GM23338 (cell line): ENCODE measurements at regions not wholly inside any gene's neighbourhood (a gene's known extent, or its start where the extent isn't known, plus 50 kb on each side); places are given as distances from the start of the nearest gene placed in this dataset.

Experiments used
- ATAC-seq: fragments of 200-7000 bp; cut with Tn5 transposase; 3 replicates; pipeline ENCODE4 v1.9.1; 2020
- DNase-seq: peaks from one replicate; pipeline ENCODE4 v3.0.0-alpha.2; 2015; ENCODE audit warnings: low spot score
- H2AFZ ChIP-seq: fragments of 200-600 bp; sonication (generic); 2 replicates; pipeline ENCODE4 v1.8.0; 2016; ENCODE audit warnings: antibody characterized with exemption, mild to moderate bottlenecking, moderate library complexity
- H3F3A ChIP-seq: fragments of 200-600 bp; sonication (generic); replicated peaks from 2 replicates; pipeline ENCODE4 v1.8.0; 2017; ENCODE audit warnings: antibody characterized with exemption, mixed run types, low read depth
- H3K27ac ChIP-seq: fragments of 200-600 bp; sonication (generic); 2 replicates; pipeline ENCODE4 v1.6.1; 2016; ENCODE audit warnings: low read depth
- H3K27me3 ChIP-seq: fragments of 200-600 bp; sonication (generic); 2 replicates; pipeline ENCODE4 v1.8.0; 2016; ENCODE audit warnings: mild to moderate bottlenecking, mixed run types, moderate library complexity; ENCODE audit not compliant: insufficient read depth
- H3K36me3 ChIP-seq: fragments of 200-600 bp; sonication (generic); 2 replicates; pipeline ENCODE4 v1.8.0; 2016; ENCODE audit warnings: mild to moderate bottlenecking; ENCODE audit not compliant: insufficient read depth
- H3K4me1 ChIP-seq: fragments of 200-600 bp; sonication (generic); 2 replicates; pipeline ENCODE4 v1.8.0; 2016; ENCODE audit warnings: mild to moderate bottlenecking, moderate library complexity; ENCODE audit not compliant: insufficient read depth
- H3K4me2 ChIP-seq: fragments of 200-600 bp; sonication (generic); 2 replicates; pipeline ENCODE4 v1.7.1; 2017; ENCODE audit warnings: mixed run types
- H3K4me3 ChIP-seq: fragments of 200-600 bp; sonication (generic); 2 replicates; pipeline ENCODE4 v1.6.1; 2016; ENCODE audit warnings: mixed run types
- H3K79me2 ChIP-seq: fragments of 200-600 bp; sonication (generic); replicated peaks from 2 replicates; pipeline ENCODE4 v1.8.0; 2017; ENCODE audit warnings: mild to moderate bottlenecking; ENCODE audit not compliant: insufficient read depth
- H3K9me2 ChIP-seq: fragments of 200-600 bp; sonication (generic); 2 replicates; pipeline ENCODE4 v1.8.0; 2017; ENCODE audit not compliant: insufficient read depth
- H4K20me1 ChIP-seq: fragments of 200-600 bp; sonication (generic); replicated peaks from 2 replicates; pipeline ENCODE4 v1.8.0; 2017; ENCODE audit warnings: mild to moderate bottlenecking; ENCODE audit not compliant: insufficient read depth
- H3K27ac Mint-ChIP-seq: 2 replicates; pipeline ENCODE4 v1.8.0; 2020; ENCODE audit warnings: inconsistent platforms, mild to moderate bottlenecking, moderate library complexity, mixed read lengths
- H3K27me3 Mint-ChIP-seq: 3 replicates; pipeline ENCODE4 v1.8.0; 2022; ENCODE audit warnings: low read depth, mild to moderate bottlenecking, moderate library complexity, mixed read lengths, inconsistent platforms; ENCODE audit not compliant: insufficient read depth, poor library complexity
- H3K36me3 Mint-ChIP-seq: 3 replicates; pipeline ENCODE4 v1.8.0; 2021; ENCODE audit warnings: low read depth, mild to moderate bottlenecking, inconsistent platforms, moderate library complexity, mixed read lengths
- H3K4me1 Mint-ChIP-seq: 3 replicates; pipeline ENCODE4 v1.8.0; 2020; ENCODE audit warnings: mild to moderate bottlenecking, inconsistent platforms, mixed read lengths
- H3K4me3 Mint-ChIP-seq: 3 replicates; pipeline ENCODE4 v1.8.0; 2021; ENCODE audit warnings: moderate library complexity, mild to moderate bottlenecking, inconsistent platforms, mixed read lengths
- H3K9me3 Mint-ChIP-seq: 3 replicates; pipeline ENCODE4 v1.8.0; 2020; ENCODE audit warnings: moderate library complexity, mild to moderate bottlenecking, inconsistent platforms, mixed read lengths
- CREB1 ChIP-seq: fragments of 250-450 bp; sonication (Bioruptor Pico); IDR thresholded peaks from 2 replicates; pipeline ENCODE4 v1.5.0; 2020; ENCODE audit warnings: low read depth, mild to moderate bottlenecking, moderate library complexity
- CTCF ChIP-seq, 2 experiments: fragments of 200-600 bp in 1 of 2; sonication (generic) in 1 of 2; conservative IDR thresholded peaks; 2 replicates each; pipeline versions ENCODE4 v1.5.1 to v1.6.1; 2016 to 2017; ENCODE audit warnings: antibody characterized with exemption in 2 of 2, low read depth in 2 of 2, mild to moderate bottlenecking in 2 of 2, moderate library complexity in 1 of 2
- EZH2 ChIP-seq: fragments of 200-600 bp; sonication (generic); IDR thresholded peaks from one replicate; pipeline ENCODE4 v1.8.0; 2017; ENCODE audit warnings: antibody characterized with exemption, mild to moderate bottlenecking, low read depth; ENCODE audit not compliant: unreplicated experiment
- EZH2phosphoT487 ChIP-seq: fragments of 200-600 bp; sonication (generic); IDR thresholded peaks from one replicate; pipeline ENCODE4 v1.8.1; 2018; ENCODE audit warnings: antibody characterized with exemption; ENCODE audit not compliant: unreplicated experiment
- JUNB ChIP-seq: IDR thresholded peaks from one replicate; pipeline ENCODE4 v1.6.1; 2016; ENCODE audit warnings: antibody characterized with exemption; ENCODE audit not compliant: unreplicated experiment
- POLR2AphosphoS5 ChIP-seq: IDR thresholded peaks from 2 replicates; pipeline ENCODE4 v1.6.1; 2016; ENCODE audit warnings: antibody characterized with exemption, low read depth
- REST ChIP-seq: IDR thresholded peaks from one replicate; pipeline ENCODE4 v1.6.1; 2018; ENCODE audit warnings: antibody characterized with exemption; ENCODE audit not compliant: unreplicated experiment
- STAT1 ChIP-seq: IDR thresholded peaks from one replicate; pipeline ENCODE4 v1.6.1; 2016; ENCODE audit warnings: antibody characterized with exemption; ENCODE audit not compliant: unreplicated experiment
- ZNF114 ChIP-seq: fragments of 250-450 bp; sonication (Bioruptor Pico); IDR thresholded peaks from 2 replicates; pipeline ENCODE4 v1.5.0; 2020; ENCODE audit warnings: mild to moderate bottlenecking, moderate library complexity
- ZNF331 ChIP-seq: fragments of 250-450 bp; sonication (Bioruptor Pico); IDR thresholded peaks from 2 replicates; pipeline ENCODE4 v1.5.0; 2020; ENCODE audit warnings: low read depth, mild to moderate bottlenecking, moderate library complexity
- TF ChIP-seq, protein P1 (sequence below): fragments of 250-450 bp; sonication (Bioruptor Pico); IDR thresholded peaks from 2 replicates; pipeline ENCODE4 v1.5.0; 2020; ENCODE audit warnings: mild to moderate bottlenecking, moderate library complexity

DNA sequence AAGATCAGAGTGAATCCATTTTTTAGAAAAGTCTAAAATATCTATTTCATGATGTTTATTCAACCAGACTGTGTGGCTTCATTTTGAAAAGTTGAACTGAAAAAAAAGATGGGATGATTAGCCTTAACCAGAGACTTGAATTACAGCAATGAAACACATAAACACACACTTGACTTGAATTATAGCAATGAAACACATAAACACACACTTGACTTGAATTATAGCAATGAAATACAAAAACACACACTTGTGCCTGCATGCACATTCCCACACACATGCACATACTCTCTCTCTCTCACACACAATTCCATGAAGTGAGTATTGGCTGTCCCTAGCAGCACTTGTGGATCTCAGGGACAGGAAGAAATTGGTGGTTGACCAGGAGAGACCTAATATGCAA lies 286.8 kb downstream of the USP46 start:
- Histone ChIP-seq H3K36me3 (no peaks in the 10 kb centered on the region), H3K27ac (no peak overlapping the region), H3K27me3 (no peaks in the 10 kb centered on the region), H3K4me2 (no peak overlapping the region), H3K4me3 (no peak overlapping the region), H2AFZ (peak overlapping the region; percentile 13; the same call in 1 of the 2 replicates), H3F3A (no peaks in the 10 kb centered on the region), H3K9me2 (peaks cover 8% of the 10 kb centered on the region; the same call in 1 of the 2 replicates), H3K79me2 (no peaks in the 10 kb centered on the region), H4K20me1 (no peaks in the 10 kb centered on the region), H3K4me1 (peaks cover 10% of the 10 kb centered on the region; the same call in 1 of the 2 replicates)
- TF ChIP-seq EZH2phosphoT487, result no peak
- TF ChIP-seq STAT1, result no peak
- TF ChIP-seq CTCF (conservative IDR thresholded peaks at IDR 0.05; ENCODE audit: low read depth in 2 of 2), result no peak
- no peak overlapping the region for H3K4me3 Mint-ChIP-seq
- no peak for DNase-seq
- no peak overlapping the region for H3K27ac Mint-ChIP-seq
- no peak for ATAC-seq
- H3K4me1 Mint-ChIP-seq, result peaks cover 26% of the 10 kb centered on the region
- H3K36me3 Mint-ChIP-seq, result no peaks in the 10 kb centered on the region
- no peaks in the 10 kb centered on the region for H3K9me3 Mint-ChIP-seq
- peaks cover 3% of the 10 kb centered on the region for H3K27me3 Mint-ChIP-seq

DNA sequence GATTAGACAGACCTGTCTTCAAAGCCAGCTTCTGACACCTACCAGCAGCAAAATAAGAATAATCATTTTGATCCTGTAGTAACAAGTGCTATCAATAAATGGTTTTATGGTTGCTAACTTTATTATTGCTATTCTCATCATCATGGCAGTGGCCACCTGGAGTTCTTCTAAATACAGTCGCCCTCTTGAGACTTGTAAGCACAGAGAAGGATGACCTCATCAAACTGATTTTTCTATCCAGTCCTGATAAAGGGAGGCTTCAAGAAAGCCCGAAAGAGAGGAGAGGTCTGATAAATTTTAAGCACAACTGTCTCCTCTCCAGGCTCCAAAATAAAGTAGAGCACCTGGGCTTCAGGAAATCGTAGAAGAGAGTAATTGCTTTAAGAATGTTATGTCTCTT lies 286.4 kb downstream of the USP46 start:
- Histone ChIP-seq H3K4me2 (no peak overlapping the region), H3K4me1 (peaks cover 10% of the 10 kb centered on the region; the same call in 1 of the 2 replicates), H3K27ac (no peak overlapping the region), H2AFZ (peak overlapping the region; percentile 23), H3K79me2 (no peaks in the 10 kb centered on the region), H4K20me1 (no peaks in the 10 kb centered on the region), H3K9me2 (peaks cover 11% of the 10 kb centered on the region; the same call in 1 of the 2 replicates), H3F3A (no peaks in the 10 kb centered on the region), H3K27me3 (no peaks in the 10 kb centered on the region), H3K4me3 (no peak overlapping the region), H3K36me3 (no peaks in the 10 kb centered on the region)
- H3K4me3 Mint-ChIP-seq, result no peak overlapping the region
- H3K36me3 Mint-ChIP-seq, result no peaks in the 10 kb centered on the region
- peaks cover 3% of the 10 kb centered on the region for H3K27me3 Mint-ChIP-seq
- peaks cover 27% of the 10 kb centered on the region for H3K4me1 Mint-ChIP-seq
- no peak for ATAC-seq
- DNase-seq, result no peak
- no peaks in the 10 kb centered on the region for H3K9me3 Mint-ChIP-seq
- H3K27ac Mint-ChIP-seq, result no peak overlapping the region
- TF ChIP-seq CREB1 (no peak), EZH2 (no peak), REST (no peak), EZH2phosphoT487 (no peak), ZNF331 (CRISPR knock-in tag) (no peak), POLR2AphosphoS5 (no peak), ZNF114 (CRISPR knock-in tag) (no peak), JUNB (no peak)
- TF ChIP-seq, protein P1, sequence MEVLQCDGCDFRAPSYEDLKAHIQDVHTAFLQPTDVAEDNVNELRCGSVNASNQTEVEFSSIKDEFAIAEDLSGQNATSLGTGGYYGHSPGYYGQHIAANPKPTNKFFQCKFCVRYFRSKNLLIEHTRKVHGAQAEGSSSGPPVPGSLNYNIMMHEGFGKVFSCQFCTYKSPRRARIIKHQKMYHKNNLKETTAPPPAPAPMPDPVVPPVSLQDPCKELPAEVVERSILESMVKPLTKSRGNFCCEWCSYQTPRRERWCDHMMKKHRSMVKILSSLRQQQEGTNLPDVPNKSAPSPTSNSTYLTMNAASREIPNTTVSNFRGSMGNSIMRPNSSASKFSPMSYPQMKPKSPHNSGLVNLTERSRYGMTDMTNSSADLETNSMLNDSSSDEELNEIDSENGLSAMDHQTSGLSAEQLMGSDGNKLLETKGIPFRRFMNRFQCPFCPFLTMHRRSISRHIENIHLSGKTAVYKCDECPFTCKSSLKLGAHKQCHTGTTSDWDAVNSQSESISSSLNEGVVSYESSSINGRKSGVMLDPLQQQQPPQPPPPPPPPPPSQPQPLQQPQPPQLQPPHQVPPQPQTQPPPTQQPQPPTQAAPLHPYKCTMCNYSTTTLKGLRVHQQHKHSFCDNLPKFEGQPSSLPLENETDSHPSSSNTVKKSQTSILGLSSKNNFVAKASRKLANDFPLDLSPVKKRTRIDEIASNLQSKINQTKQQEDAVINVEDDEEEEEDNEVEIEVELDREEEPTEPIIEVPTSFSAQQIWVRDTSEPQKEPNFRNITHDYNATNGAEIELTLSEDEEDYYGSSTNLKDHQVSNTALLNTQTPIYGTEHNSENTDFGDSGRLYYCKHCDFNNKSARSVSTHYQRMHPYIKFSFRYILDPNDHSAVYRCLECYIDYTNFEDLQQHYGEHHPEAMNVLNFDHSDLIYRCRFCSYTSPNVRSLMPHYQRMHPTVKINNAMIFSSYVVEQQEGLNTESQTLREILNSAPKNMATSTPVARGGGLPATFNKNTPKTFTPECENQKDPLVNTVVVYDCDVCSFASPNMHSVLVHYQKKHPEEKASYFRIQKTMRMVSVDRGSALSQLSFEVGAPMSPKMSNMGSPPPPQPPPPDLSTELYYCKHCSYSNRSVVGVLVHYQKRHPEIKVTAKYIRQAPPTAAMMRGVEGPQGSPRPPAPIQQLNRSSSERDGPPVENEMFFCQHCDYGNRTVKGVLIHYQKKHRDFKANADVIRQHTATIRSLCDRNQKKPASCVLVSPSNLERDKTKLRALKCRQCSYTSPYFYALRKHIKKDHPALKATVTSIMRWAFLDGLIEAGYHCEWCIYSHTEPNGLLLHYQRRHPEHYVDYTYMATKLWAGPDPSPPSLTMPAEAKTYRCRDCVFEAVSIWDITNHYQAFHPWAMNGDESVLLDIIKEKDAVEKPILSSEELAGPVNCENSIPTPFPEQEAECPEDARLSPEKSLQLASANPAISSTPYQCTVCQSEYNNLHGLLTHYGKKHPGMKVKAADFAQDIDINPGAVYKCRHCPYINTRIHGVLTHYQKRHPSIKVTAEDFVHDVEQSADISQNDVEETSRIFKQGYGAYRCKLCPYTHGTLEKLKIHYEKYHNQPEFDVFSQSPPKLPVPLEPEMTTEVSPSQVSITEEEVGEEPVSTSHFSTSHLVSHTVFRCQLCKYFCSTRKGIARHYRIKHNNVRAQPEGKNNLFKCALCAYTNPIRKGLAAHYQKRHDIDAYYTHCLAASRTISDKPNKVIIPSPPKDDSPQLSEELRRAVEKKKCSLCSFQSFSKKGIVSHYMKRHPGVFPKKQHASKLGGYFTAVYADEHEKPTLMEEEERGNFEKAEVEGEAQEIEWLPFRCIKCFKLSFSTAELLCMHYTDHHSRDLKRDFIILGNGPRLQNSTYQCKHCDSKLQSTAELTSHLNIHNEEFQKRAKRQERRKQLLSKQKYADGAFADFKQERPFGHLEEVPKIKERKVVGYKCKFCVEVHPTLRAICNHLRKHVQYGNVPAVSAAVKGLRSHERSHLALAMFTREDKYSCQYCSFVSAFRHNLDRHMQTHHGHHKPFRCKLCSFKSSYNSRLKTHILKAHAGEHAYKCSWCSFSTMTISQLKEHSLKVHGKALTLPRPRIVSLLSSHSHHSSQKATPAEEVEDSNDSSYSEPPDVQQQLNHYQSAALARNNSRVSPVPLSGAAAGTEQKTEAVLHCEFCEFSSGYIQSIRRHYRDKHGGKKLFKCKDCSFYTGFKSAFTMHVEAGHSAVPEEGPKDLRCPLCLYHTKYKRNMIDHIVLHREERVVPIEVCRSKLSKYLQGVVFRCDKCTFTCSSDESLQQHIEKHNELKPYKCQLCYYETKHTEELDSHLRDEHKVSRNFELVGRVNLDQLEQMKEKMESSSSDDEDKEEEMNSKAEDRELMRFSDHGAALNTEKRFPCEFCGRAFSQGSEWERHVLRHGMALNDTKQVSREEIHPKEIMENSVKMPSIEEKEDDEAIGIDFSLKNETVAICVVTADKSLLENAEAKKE (CRISPR knock-in tag), result no peak
